Thyroid gland (tissue), 4 donors: ENCODE measurements at regions not wholly inside any gene's neighbourhood (a gene's known extent, or its start where the extent isn't known, plus 50 kb on each side); places are given as distances from the start of the nearest gene placed in this dataset.

ENCODE experiments used
- DNase-seq, 2 donors: peaks; one replicate each; pipeline ENCODE4 v3.0.0-alpha.2; 2019
- H3K27ac ChIP-seq, 3 donors: fragments of 200-600 bp; sonication (generic); 1 replicate in 2 of 3; 2 replicates in 1 of 3; pipeline ENCODE4 v1.5.1; 2016 to 2019; ENCODE audit warnings: mild to moderate bottlenecking in 1 of 3, moderate library complexity in 1 of 3
- H3K27me3 ChIP-seq: fragments of 200-600 bp; sonication (generic); one replicate; pipeline ENCODE4 v1.5.1; 2019
- H3K36me3 ChIP-seq, 2 donors: fragments of 200-600 bp; sonication (generic); one replicate each; pipeline ENCODE4 v1.5.1; 2016 to 2019
- H3K4me1 ChIP-seq, 2 donors: fragments of 200-600 bp; sonication (generic); one replicate each; pipeline ENCODE4 v1.5.1; 2017 to 2019
- H3K4me3 ChIP-seq, 3 donors: fragments of 200-600 bp; sonication (generic); replicated peaks in 1 of 3; 1 replicate in 2 of 3; 2 replicates in 1 of 3; pipeline ENCODE4 v1.5.1; 2016; ENCODE audit warnings: mild to moderate bottlenecking in 1 of 3
- H3K9me3 ChIP-seq: fragments of 200-600 bp; sonication (generic); one replicate; pipeline ENCODE4 v1.5.1; 2017
- CTCF ChIP-seq, 6 experiments: fragments of 200-600 bp in 3 of 6; fragments of 450-650 bp in 3 of 6; sonication (generic) in 3 of 6; IDR thresholded peaks; one replicate each; pipeline ENCODE4 v1.5.1; 2016 to 2019; ENCODE audit warnings: antibody characterized with exemption in 6 of 6, mild to moderate bottlenecking in 2 of 6, inconsistent platforms in 1 of 6, moderate library complexity in 1 of 6
- POLR2A ChIP-seq, 2 donors: fragments of 450-650 bp; IDR thresholded peaks; one replicate each; pipeline ENCODE4 v1.6.1; 2017; ENCODE audit warnings: antibody characterized with exemption in 2 of 2, mild to moderate bottlenecking in 2 of 2, moderate library complexity in 1 of 2
- WGBS, 2 donors: methylation state at CpG; one replicate each; pipeline ENCODE4 v1.1.5; 2017; 5-methylcytosine and 5-hydroxymethylcytosine counted together
- intact Hi-C: fragments of 100-400 bp; cut with DNase I; formaldehyde crosslinking; loops from one replicate; pipeline ENCODE4 v1.15.1; 2023

DNA sequence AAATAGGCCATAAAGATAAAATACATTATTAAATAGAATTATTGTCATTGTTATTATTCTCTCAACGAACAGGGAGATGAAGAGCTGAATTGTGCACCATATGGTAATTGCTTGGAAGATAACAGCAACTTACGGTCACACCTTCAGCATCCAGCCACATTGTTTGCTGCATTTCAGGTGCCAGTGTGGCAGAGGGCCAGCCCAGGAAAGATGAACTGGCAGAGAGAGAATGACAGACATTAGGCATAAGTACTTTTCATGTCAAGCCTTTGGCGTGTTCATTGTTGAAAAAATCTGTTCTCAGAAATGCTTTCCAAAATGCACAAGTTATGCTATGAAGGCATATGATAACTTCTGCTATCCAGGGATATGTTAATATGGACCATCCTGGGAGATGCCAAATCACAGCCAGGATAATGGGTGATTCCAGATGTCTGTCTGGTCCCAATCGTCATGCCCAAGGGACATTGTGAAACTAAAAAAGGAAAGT lies 748.6 kb upstream of the PIK3C3 start:
- intact Hi-C loops, result no loop called here
- TF ChIP-seq POLR2A (IDR thresholded peaks at IDR 0.05), result no peak
- no peak for TF ChIP-seq CTCF (IDR thresholded peaks at IDR 0.05)
- H3K4me3 ChIP-seq, result no peak overlapping the region
- H3K4me1 ChIP-seq, result no peaks in the 10 kb centered on the region
- 87 to 90% methylated on average over 4 of the region's 4 CpGs for WGBS, 2 donors
- no peak overlapping the region for H3K27ac ChIP-seq
- DNase-seq, result no peak
- no peaks in the 10 kb centered on the region for H3K36me3 ChIP-seq
- no peaks in the 10 kb centered on the region for H3K9me3 ChIP-seq
- H3K27me3 ChIP-seq, result no peaks in the 10 kb centered on the region

DNA sequence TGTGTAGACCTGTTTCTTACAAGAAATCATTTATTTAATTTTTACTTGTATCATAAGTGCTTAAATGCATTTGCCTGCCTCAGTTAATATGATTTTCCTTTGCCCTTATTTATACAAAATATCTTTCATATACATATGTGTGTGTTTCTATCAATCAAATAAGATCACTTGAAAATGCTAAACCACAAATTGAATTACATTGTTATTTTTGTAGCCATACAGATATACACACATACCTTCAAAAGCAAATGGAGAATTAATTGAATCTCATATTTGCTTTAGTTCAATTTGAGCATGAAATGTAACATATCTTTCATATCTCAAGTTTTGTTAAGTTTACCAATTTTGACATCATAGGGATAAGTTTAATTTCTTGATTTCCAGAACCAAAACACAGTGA lies 755.8 kb upstream of the PIK3C3 start:
- Histone ChIP-seq H3K27me3 (no peaks in the 10 kb centered on the region), H3K4me1 (no peaks in the 10 kb centered on the region), H3K27ac (no peak overlapping the region), H3K36me3 (no peaks in the 10 kb centered on the region), H3K4me3 (no peak overlapping the region), H3K9me3 (no peaks in the 10 kb centered on the region)
- DNase-seq, result no peak
- intact Hi-C loops, result no loop called here
- TF ChIP-seq POLR2A (IDR thresholded peaks at IDR 0.05), result no peak

- Histone ChIP-seq H3K27me3 (no peaks in the 10 kb centered on the region), H3K27ac (no peak overlapping the region), H3K4me1 (no peaks in the 10 kb centered on the region), H3K4me3 (no peak overlapping the region), H3K36me3 (no peaks in the 10 kb centered on the region), H3K9me3 (no peaks in the 10 kb centered on the region)
- WGBS, 2 donors, result 84 to 89% methylated on average over 2 of the region's 2 CpGs
- intact Hi-C loops, result no loop called here
- DNase-seq, result no peak
- no peak for TF ChIP-seq CTCF (IDR thresholded peaks at IDR 0.05)
- TF ChIP-seq POLR2A (IDR thresholded peaks at IDR 0.05), result no peak
Measured at GRCh38 chr18:41197967-41198366, 757.1 kb upstream of the PIK3C3 start.

GRCh38 chr18:41170346-41170745 lies 784.7 kb upstream of the PIK3C3 start:
- H3K27me3 ChIP-seq, result no peaks in the 10 kb centered on the region
- H3K4me3 ChIP-seq, result no peak overlapping the region
- no peaks in the 10 kb centered on the region for H3K9me3 ChIP-seq
- H3K4me1 ChIP-seq, result peaks cover 0 to 4% of the 10 kb centered on the region in 2 donors
- no peak overlapping the region for H3K27ac ChIP-seq
- TF ChIP-seq POLR2A (IDR thresholded peaks at IDR 0.05), result no peak
- no peak for TF ChIP-seq CTCF (IDR thresholded peaks at IDR 0.05)
- 72 to 77% methylated on average over 5 of the region's 5 CpGs for WGBS, 2 donors
- no peaks in the 10 kb centered on the region for H3K36me3 ChIP-seq
- intact Hi-C loops, result no loop called here
- no peak for DNase-seq

DNA sequence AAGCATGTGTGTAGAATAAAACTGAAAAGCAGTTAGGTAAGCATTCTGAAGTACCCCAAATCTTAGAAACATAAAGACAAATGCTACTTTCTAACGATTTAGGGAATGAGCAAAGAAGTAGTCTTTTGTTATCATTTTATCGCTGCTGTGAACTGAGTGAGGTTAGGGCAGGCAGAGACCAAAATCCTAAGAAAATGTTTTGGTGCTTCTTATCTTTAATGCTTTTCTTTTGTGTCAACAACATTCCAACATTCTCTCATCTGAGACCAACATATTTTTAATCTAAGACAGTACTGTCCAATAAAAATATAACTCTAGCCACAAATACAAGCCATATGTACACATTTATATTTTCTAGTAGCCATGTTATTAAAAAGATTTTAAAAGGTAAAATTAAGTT lies 789.4 kb upstream of the PIK3C3 start:
- H3K27me3 ChIP-seq, result no peaks in the 10 kb centered on the region
- WGBS, 2 donors, result 23 to 28% methylated on average over 2 of the region's 2 CpGs
- peak overlapping the region in 1 of 3 donors; percentile 18 for H3K27ac ChIP-seq
- TF ChIP-seq POLR2A (IDR thresholded peaks at IDR 0.05), result no peak
- no peak for TF ChIP-seq CTCF (IDR thresholded peaks at IDR 0.05)
- peaks cover 0 to 4% of the 10 kb centered on the region in 2 donors for H3K4me1 ChIP-seq
- no peaks in the 10 kb centered on the region for H3K9me3 ChIP-seq
- H3K4me3 ChIP-seq, result no peak overlapping the region
- intact Hi-C loops, result no loop called here
- DNase-seq, result no peak
- no peaks in the 10 kb centered on the region for H3K36me3 ChIP-seq

DNA sequence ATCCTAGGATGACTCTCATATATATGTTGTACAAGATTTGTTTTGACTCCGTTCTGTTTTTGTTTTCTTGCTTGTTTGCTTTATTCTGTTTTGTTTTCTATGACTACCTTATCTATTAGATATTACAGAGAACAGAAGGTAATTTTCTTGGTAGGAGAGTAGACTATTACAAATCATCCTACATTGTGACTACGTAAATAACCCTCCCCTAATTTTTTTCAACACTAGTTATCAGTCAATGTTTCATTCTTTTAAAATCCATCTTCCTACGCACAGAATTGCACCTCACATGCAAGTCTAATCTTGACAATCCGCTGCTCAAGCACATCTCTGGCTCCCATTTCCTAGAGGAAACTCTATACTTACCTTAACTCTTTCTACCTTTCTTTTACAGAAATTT lies 792.3 kb upstream of the PIK3C3 start:
- no peak for DNase-seq
- intact Hi-C loops, result no loop called here
- Histone ChIP-seq H3K4me1 (peaks cover 0 to 4% of the 10 kb centered on the region in 2 donors), H3K4me3 (no peak overlapping the region), H3K9me3 (no peaks in the 10 kb centered on the region), H3K36me3 (no peaks in the 10 kb centered on the region), H3K27ac (no peak overlapping the region), H3K27me3 (no peaks in the 10 kb centered on the region)
- TF ChIP-seq POLR2A (IDR thresholded peaks at IDR 0.05) (no peak), CTCF (IDR thresholded peaks at IDR 0.05) (no peak)
- WGBS, 2 donors, result 89 to 92% methylated on average over 4 of the region's 4 CpGs
